Ammon's horn (tissue), 1 donor: ENCODE measurements at regions not wholly inside any gene's neighbourhood (a gene's known extent, or its start where the extent isn't known, plus 50 kb on each side); places are given as distances from the start of the nearest gene placed in this dataset.
"Not testable (repeated sequence)": the region's sequence is repeated elsewhere in the genome, so short reads cannot be mapped to it uniquely, and the experiment has no call there.

ENCODE experiments used
- DNase-seq: peaks from one replicate; pipeline ENCODE4 v3.0.0-alpha.2; 2016; ENCODE audit warnings: low spot score

DNA sequence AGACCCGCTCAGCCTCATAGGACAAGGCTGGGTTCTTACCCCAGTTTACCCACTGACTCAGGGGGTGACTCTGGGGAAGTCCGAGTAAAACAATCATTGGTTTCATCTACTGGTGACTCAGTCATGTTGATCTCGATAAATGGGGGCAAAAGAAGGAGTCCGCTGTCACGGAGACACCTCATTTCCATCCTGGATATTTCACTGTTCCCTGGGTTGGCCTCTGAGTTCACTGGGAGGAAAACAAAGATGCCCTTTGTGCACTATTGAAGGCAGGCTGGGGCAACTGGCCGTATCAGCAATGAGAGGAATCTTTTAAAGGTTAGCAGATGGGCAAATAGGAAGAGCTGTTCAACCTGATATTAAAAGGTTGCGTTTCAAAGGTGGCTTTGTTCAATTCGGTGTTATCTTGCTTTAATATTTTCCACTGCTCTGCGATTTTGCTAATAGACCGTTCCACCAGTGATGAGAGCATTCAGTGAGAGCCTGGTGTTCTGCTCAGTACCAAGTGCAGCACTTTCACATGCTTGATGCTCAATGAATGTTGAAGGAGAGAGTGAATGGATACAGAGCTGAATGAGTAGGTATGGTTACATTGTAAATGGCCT lies 110.2 kb upstream of the EGFLAM start:
- peak; percentile 56 for DNase-seq

DNA sequence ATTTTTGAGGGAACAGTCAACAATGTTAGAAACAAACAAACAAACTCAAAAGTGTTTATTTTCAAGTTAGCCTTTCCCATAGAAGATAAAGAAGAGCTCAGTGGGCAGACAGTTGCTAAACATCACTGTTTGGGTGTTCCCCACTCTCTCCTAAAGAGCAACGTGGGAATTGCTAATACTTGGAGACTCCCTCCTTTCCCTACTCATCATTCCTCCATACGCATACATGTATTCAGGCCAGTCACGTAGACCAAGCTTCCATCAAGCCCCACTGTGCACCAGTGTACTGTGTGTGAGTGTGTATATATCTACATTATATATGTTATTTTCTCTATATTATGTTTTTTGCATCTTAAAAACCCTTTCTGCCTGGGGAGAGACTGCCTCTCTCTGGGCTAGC lies 115.0 kb upstream of the EGFLAM start:
- no peak for DNase-seq

DNA sequence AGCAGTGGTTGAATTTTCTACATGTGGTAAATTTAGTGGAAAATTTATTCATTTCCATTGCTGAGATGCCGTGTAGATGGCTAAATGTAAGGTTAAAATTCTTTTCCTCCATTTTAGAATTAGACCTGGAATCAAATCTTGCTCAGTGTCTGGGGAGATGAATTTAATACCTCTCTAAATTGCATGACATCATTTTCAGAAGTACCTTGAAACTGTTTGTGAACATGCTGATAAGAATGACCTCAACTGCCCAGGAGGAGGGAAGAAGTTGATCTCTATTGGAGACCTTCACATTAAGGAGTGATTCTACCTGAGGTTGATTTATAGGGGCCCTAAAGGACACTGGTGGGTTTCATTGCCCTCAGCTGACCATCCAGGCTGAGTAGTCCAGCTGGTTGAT lies 116.7 kb upstream of the EGFLAM start:
- no peak for DNase-seq

DNA sequence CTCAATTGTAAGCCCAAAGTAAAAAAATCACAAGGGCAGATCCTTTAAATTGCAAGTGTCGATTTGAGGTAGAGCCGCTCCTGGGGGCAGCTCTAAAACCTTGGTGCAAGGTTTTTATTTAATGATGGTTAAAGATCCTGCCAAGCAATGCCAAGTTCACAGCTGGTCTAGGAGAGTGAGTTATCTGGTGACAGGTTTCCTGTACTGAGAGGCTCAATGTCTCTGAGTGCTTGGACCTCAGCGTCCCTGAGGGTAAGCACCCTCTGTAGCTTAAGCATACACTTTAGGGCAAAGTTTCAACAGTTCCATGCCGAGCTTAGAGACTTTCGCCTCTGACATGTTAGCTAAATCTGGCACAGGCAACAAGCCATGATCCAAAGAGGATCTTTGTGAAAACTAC lies 119.8 kb upstream of the EGFLAM start:
- DNase-seq: no peak

DNA sequence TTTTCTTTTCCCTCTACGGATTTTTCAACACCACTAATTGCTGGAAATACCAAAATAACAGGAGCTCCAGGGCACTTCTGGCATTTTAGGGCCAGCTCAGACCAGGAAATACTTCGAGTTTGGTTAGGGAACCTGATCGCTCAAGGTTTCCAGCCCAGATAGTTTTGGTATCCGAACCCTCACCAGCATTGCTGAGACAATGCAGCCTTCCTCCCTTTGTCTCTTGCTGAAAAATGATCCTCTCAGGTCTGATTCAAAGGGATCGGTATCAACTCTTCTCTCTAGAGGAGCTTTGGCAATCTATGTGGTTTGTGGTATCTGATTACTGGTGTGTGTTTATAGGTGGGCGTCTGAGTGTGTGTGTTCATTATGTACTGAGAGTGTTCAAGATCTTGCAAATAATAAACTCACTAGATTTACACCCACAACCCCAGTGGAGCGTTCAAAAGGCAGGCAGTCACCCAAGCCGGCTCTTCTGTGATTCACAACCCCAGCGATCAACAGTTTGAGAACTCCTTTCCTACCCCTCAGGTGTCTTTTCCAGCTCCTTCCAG lies 122.8 kb upstream of the EGFLAM start:
- DNase-seq: no peak

DNA sequence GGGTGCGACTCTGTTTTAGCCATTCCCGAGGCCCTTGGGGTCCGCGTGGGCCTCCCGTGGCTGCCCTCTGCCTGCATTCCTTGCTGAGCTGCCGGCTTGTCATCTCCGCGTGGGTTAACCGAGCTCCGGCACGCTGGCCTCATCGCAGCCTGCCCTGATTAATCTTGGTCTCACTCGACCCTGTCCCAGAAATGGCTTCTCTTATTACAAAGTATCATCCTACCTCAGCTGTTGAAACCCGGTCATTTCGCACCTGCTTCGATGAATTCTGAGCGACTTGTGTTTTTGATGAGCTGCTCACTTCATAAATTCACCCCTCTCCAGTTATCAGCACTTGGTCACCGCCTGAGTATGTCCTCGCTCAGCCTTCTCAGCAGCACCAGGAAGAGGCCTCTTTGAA lies 123.5 kb upstream of the EGFLAM start:
- no peak for DNase-seq

DNA sequence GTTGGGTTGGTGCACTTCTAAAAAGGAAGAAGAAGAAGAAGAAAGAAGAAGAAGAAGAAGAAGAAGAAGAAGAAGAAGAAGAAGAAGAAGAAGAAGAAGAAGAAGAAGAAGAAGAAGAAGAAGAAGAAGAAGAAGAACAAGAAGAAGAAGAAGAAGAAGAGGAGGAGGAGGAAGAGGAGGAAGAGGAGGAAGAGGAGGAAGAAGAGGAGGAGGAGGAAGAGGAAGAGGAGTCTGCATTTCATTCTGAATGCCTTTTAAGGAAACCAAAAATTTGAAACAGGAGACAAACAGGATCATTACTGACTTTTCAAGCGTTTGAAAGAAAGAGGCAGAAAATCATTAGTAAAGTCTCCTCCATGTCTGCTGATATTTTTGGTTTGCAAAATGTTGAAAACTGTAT lies 124.1 kb upstream of the EGFLAM start:
- DNase-seq: not testable (repeated sequence)

DNA sequence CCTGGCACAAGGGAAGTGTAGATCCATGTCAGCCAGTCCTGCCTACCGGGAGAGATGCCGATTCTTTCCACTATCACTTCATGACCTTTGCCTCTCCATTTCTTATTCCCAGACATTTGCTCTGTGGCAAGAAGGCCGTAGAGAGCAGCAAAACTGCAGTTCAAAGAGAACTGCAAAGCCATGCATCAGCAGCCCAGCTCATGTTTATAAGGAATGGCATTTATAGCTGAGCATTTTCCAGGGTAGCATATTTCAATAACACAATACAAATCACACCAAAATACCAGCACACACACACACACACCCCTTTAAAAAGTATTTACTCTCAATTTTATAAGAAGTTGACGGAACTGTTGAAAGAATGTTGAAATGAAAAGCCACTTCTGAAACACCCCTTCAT lies 126.7 kb upstream of the EGFLAM start:
- DNase-seq: no peak

DNA sequence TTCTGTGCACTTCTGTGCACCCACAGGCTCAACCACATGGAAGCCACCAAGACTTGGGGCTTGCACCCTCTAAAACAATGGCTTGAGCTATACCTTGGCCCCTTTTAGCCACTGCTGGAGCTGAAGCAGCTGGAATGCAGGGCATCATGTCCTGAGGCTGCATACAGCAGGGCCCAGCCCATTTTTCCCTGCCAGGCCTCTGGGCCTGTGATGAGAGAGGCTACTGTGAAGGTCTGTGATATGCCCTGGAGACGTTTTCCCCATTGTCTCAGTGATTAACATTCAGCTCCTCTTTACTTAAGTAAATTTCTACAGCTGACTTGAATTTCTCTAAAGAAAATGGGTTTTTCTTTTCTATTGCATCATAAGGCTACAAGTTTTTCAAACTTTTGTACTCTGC lies 134.0 kb upstream of the EGFLAM start:
- no peak for DNase-seq

DNA sequence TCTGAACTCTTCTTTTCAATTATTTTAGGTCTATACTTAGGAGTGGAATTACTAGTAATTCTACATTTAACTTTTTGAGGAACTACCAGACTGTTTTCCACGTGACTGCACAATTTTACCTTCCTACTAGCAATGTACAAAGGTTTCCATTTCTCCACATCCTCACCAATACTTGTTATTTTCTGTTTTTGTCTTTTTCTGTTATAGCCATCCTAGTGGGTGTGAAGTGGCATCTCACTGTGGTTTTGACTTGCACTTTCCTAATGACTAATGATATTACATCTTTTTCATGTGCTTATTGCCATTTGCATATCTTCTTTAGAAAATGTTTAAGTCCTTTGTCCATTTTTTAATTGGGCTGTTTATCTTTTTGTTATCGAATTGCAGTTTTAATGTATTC lies 136.9 kb upstream of the EGFLAM start:
- DNase-seq: no peak

DNA sequence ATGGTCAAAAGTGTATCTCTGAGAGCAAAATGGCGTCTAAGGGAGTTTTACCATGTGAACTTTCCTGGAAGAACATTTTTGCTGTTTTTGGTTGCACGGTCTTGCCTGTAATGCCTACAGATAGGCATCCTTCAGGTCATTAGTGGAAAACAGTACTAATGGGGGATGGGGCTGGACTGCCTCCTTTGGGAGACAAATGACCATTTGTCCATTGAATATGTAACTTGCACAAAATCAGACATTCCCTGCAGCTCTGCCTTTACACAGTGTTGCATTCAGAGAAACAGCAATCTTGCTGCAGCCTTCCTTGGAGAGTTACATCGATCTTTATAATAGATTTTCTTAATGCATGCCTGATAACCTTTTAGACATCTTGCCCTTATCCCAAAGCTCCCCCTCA lies 138.5 kb upstream of the EGFLAM start:
- DNase-seq: no peak

DNA sequence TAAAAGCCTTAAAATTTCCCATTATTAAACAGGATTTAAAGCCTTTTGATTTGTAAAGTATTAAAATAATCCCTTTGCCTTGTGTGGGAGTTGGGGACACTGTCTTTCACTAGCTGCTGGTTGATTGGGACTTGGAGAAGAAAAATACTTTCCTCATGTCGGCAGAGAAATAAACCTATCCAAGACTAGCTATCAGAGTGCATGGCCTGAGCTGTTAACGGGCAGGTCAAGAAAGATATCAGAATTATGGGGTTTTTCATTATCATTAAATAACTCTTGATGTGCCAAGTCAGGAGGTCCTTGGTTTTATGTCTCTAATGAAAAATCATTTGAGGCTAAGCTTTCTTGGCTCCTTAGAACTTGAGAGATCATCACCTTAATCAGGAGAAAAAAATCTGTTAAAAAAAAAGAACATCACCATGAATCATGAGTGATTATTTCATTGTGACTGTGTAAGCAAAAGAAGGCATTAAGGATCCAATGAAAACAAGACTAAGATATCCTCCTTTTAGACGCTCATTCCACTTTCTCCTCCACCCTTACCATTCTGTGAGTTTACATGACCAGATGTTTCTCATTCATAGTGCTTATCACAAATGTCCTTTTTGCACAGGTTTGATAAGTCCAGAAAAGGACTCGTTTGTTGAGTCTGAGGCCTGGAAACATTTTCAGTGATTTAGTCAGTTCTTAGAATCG lies 140.4 kb upstream of the EGFLAM start:
- no peak for DNase-seq

DNA sequence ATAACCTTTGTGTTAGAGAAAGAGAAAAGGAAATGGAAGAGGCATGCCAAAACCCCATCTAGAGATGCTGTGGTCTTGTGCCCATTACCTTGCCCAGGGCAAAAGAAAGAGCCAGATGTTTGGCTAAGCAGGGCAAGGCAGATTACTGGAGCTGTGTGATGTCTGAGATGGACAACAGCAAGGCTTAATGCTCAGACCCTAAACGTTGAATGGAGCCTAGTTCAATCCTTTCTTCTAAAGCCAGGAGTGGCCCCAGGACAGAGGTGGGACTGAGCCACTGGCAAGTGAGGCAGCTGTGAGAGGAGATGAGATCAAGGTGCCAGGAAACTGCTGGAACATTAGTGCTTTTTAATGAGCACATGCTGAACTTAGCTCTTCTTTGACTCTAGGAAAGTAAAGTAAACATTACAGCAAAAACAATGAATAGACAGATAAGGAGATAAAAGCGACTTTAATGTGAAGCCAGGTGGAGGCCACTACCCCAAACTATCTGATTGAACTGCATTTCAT lies 143.0 kb upstream of the EGFLAM start:
- no peak for DNase-seq

DNA sequence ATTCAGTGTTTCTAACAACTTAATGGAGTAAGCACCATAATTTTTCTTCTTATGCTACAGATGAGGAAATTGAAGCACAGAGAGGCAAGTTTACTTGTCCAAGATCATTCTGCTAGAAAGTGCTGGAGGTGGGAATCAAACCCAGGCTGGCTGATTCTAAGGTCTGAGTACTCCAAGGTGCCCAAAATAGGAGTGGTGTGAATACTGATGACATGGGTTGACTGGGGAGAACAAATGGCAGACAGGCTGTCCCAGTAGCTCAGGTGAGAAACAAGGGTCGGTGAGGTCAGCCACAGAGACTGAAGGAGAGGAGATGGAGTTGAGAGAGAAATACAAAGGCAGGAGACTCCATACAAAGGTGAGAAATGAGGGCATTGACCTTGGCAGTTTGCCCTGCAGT lies 144.5 kb upstream of the EGFLAM start:
- DNase-seq: no peak

DNA sequence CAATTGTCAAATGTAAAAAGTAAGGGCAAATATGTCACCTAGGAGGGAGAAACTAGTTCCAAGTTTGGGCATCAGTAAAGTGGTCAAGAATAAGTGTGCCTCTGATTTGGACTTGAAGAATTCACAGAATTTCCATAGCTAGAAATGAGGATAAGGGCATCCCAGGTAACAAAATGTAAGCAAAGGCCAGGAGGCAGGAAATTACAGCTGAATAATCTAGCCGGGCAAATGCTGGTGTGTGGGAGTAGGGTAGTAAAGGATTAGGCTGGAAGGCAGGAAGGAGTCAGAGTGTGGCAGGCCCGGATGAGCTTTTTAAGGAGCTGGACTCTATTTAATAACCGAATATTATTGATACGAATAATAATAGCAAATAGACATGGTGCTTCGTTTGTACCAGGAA lies 144.9 kb upstream of the EGFLAM start:
- no peak for DNase-seq

DNA sequence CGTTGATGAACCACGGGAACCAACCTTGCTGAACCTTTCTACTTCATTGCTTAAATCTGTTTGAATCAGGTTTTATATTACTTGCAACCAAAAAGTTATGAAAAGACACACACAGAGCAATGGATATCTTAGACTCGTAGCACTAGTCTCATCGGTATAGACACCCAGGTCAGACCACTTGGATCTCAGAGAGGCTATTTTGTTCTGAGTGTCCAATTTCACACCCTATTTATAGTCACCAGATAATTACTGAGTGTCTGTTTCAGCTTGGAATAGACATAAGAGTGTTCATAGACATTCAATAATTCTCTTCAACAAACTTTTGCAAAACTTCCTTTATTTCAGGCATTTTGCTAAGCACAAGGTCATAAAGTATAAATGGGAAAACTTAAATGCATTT lies 145.4 kb upstream of the EGFLAM start:
- DNase-seq: no peak

DNA sequence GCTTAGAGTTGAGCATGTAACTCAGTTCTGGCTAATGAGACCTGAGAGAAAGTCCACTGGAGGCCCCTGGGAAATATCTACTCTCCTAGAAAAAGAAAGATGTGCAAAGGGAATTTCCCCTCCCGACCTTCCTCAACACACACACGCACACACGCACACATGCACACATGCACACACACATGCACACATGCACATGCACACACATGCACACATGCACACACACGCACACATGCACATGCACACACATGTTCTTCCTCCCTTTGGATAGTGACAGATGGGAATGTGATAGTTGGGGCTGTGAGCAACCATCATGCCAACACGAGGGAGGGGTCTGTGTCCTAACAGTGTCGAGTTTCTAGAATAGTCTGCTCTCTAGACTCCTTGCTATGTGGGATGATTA lies 148.2 kb upstream of the EGFLAM start:
- no peak for DNase-seq

DNA sequence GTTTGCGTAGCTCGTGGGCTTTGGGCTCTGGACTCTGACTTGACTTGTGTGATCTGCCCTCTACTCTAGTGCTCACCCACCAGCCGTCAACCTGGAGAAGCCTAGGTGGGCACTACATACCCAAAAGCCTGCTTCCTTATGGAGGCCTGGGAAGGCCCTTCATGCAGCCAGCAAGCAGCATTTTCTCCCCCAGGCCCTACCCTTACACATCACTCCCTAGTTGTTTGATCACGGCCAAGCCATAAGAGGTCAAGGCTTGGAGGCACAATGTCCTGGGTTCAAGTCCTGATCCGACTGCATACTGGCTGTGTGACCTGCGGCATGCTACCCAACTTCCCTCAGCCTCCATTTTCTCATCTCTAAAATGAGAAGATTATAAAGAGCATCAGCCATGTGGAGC lies 151.3 kb upstream of the EGFLAM start:
- no peak for DNase-seq

DNA sequence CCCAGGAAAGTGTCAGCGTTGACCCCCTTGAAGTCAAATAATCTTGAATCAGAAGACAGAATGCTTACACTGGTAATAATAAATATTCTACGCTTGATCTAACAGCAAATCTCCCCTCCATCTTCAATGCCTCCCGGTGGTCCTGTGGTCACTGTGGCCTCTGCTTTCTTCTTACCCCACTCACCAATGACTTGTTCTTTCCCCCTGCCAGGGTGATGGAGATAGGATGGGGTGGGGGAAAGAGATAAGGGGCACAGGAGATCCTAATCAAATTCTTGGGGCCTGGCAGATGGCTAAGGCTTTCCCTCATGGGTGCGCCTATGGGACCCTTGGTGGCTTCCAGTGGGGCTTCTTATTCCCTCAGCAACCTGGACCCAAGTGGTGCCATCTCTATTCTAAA lies 152.6 kb upstream of the EGFLAM start:
- DNase-seq: no peak

DNA sequence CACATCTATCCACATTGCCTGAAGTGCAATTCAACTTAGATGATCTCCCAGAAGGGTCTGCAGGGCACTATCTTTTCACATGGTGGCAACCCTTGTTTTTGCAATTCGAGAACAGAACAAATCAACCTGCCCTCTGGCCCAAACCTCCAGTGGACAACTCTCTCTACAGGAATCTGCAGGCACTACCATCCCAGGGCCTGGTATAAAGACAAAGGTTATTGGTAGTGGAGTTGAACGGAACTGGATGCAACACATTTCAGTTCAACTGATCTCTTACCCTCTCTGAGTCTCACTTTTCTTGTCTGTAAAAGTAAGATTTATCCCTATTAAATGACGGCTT lies 153.2 kb upstream of the EGFLAM start:
- no peak for DNase-seq

DNA sequence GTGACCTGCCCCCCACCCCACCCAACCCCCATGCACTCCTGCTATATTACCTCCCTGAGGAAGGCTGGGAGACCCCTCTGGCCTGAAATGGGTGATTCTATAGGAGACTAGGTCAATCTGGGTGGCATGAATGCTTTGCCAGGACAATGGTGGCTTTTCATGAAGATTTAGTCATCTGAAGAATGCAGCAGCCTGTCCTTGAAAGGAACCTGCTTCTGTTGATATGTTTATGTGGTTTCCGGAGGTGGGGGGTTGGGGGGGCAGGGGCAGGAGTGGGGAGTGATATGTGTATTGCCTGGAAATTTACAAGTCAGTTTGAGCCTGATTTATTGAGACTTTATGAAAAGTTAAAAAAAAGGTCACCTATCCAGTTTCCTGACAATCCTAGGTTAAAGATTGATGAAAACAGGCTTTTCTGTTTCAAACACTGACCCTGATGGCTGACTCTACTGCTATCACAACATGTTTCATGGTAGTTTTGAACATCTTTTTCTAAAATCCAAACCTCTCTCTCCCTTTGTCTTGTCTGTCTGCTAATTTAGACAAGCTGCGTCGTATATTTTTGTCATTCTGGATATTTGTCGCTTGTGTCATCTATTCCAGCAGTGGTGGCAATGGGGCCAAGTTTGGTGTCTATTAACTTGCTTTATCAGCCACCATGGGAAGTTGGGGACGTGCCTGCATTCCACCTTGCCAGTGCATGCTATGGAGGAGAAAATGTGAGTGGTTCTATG lies 153.7 kb upstream of the EGFLAM start:
- DNase-seq: no peak

DNA sequence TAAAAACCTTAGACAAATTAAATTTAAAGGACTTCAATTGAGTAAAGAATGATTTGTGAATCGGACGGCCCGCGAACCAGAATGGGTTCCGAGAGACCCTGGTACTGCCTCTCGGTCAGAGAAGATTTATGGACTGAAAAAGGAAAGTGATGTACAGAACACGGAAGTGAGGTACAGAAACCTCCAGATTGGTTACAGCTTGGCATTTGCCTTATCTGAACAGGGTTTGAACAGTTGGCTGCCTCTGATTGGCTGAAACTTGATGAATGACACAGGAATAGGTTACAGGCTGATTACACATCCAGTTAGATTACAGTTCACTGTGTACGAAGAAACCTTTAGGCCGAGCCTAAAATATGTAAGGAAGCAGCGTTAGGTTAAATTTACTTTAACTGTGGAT lies 156.5 kb upstream of the EGFLAM start:
- DNase-seq: no peak
